Stomach (tissue), 4 donors: ENCODE measurements at regions not wholly inside any gene's neighbourhood (a gene's known extent, or its start where the extent isn't known, plus 50 kb on each side); places are given as distances from the start of the nearest gene placed in this dataset.
"Not testable (repeated sequence)": the region's sequence is repeated elsewhere in the genome, so short reads cannot be mapped to it uniquely, and the experiment has no call there.

Experiments
- POLR2A ChIP-seq, 4 donors: fragments of 450-650 bp; IDR thresholded peaks; one replicate each; pipeline ENCODE4 v1.6.1; 2016; ENCODE audit warnings: antibody characterized with exemption in 4 of 4, control low read depth in 2 of 4, mild to moderate bottlenecking in 1 of 4, moderate library complexity in 1 of 4
- TF ChIP-seq, protein P1 (sequence below), 7 experiments: fragments of 450-650 bp in 4 of 7; fragments of 200-600 bp in 3 of 7; sonication (generic) in 3 of 7; IDR thresholded peaks; one replicate each; pipeline ENCODE4 v1.5.1; 2016 to 2019; ENCODE audit warnings: antibody characterized with exemption in 7 of 7, control low read depth in 2 of 7, mild to moderate bottlenecking in 1 of 7

DNA sequence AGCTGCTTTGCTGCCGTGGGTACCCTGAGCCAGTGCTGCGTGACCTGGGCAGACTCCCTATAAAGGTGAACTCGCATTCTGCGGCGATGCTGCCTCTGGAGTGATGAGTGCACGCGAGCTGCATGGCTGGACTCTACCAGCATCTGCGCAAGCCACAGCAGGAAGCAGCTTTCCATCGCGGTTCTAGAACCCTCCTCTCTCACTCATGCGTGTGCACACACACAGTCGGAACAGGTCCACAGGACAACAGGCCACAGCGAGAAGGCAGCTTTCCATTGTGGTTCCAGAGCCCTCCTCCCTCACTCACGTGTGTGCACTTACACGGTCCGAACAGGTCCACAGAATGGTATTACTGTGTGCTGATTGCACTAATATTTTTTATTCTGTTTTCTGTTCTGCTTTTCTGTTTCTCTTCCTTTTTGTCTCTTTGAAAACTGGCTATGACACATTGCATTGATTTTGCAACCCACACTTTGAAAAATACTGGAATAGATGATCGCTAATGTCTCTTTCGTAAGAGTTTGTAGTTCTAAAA is 80.2 kb upstream of the CRYM start:
- TF ChIP-seq, protein P1, sequence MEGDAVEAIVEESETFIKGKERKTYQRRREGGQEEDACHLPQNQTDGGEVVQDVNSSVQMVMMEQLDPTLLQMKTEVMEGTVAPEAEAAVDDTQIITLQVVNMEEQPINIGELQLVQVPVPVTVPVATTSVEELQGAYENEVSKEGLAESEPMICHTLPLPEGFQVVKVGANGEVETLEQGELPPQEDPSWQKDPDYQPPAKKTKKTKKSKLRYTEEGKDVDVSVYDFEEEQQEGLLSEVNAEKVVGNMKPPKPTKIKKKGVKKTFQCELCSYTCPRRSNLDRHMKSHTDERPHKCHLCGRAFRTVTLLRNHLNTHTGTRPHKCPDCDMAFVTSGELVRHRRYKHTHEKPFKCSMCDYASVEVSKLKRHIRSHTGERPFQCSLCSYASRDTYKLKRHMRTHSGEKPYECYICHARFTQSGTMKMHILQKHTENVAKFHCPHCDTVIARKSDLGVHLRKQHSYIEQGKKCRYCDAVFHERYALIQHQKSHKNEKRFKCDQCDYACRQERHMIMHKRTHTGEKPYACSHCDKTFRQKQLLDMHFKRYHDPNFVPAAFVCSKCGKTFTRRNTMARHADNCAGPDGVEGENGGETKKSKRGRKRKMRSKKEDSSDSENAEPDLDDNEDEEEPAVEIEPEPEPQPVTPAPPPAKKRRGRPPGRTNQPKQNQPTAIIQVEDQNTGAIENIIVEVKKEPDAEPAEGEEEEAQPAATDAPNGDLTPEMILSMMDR (IDR thresholded peaks at IDR 0.05) = not testable (repeated sequence)
- not testable (repeated sequence) for TF ChIP-seq POLR2A (IDR thresholded peaks at IDR 0.05)
